Common myeloid progenitor, CD34-positive (primary cell): ENCODE measurements at regions not wholly inside any gene's neighbourhood (a gene's known extent, or its start where the extent isn't known, plus 50 kb on each side); places are given as distances from the start of the nearest gene placed in this dataset.
"Not testable (repeated sequence)": the region's sequence is repeated elsewhere in the genome, so short reads cannot be mapped to it uniquely, and the experiment has no call there.

Source experiments
- CTCF ChIA-PET: fragments of 350-600 bp; sonication (Branson Sonifier 250); formaldehyde crosslinking; loops from one replicate; lab custom pipeline; 2021; ENCODE audit warnings: antibody characterized with exemption; lab: Charles Lee
- POLR2A ChIA-PET: fragments of 350-600 bp; sonication (Branson Sonifier 250); formaldehyde crosslinking; loops from one replicate; lab custom pipeline; 2021; ENCODE audit warnings: antibody characterized with exemption; lab: Charles Lee
- DNase-seq, 3 donors: peaks; one replicate each; pipeline versions ENCODE4 v3.0.0 to v3.0.0-alpha.2; 2013
- H3K27ac ChIP-seq, 2 experiments: 1 replicate in 1 of 2; 2 replicates in 1 of 2; pipeline ENCODE4 v1.7.0; 2013; ENCODE audit warnings: inconsistent platforms in 2 of 2, low read length in 2 of 2, mild to moderate bottlenecking in 2 of 2, low read depth in 1 of 2, moderate library complexity in 1 of 2; ENCODE audit not compliant: severe bottlenecking in 2 of 2, insufficient read depth in 1 of 2, poor library complexity in 1 of 2
- H3K27me3 ChIP-seq, 5 experiments: replicated peaks in 2 of 5; 1 replicate in 3 of 5; 2 replicates in 2 of 5; pipeline versions ENCODE4 v1.6.1 to v1.7.0; 2013; ENCODE audit warnings: low read length in 4 of 5, mild to moderate bottlenecking in 2 of 5, moderate library complexity in 2 of 5, inconsistent platforms in 1 of 5; ENCODE audit not compliant: insufficient read depth in 5 of 5, control insufficient read depth in 4 of 5
- H3K36me3 ChIP-seq, 4 experiments: 1 replicate in 2 of 4; 2 replicates in 2 of 4; pipeline versions ENCODE4 v1.6.1 to v1.7.0; 2013; ENCODE audit warnings: low read length in 3 of 4, control low read depth in 1 of 4, mild to moderate bottlenecking in 1 of 4; ENCODE audit not compliant: control insufficient read depth in 4 of 4, insufficient read depth in 4 of 4
- H3K4me1 ChIP-seq, 4 experiments: 1 replicate in 3 of 4; 2 replicates in 1 of 4; pipeline versions ENCODE4 v1.6.1 to v1.7.1; 2013; ENCODE audit warnings: low read length in 3 of 4, mild to moderate bottlenecking in 3 of 4, control low read depth in 1 of 4, inconsistent platforms in 1 of 4, moderate library complexity in 1 of 4; ENCODE audit not compliant: control insufficient read depth in 4 of 4, insufficient read depth in 4 of 4; ENCODE audit errors: control extremely low read depth in 1 of 4
- H3K4me3 ChIP-seq, 7 experiments: 1 replicate in 4 of 7; 2 replicates in 3 of 7; pipeline versions ENCODE4 v1.5.1 to v1.7.0; 2013; ENCODE audit warnings: mild to moderate bottlenecking in 7 of 7, low read length in 6 of 7, moderate library complexity in 6 of 7, inconsistent platforms in 2 of 7, low read depth in 2 of 7, control low read depth in 1 of 7; ENCODE audit not compliant: insufficient read depth in 4 of 7, control insufficient read depth in 1 of 7; ENCODE audit errors: extremely low read depth in 1 of 7
- H3K9me3 ChIP-seq, 5 experiments: 1 replicate in 4 of 5; 2 replicates in 1 of 5; pipeline versions ENCODE4 v1.6.1 to v1.7.1; 2013; ENCODE audit warnings: low read length in 4 of 5, mild to moderate bottlenecking in 2 of 5, inconsistent platforms in 1 of 5, low read depth in 1 of 5, moderate library complexity in 1 of 5; ENCODE audit not compliant: control insufficient read depth in 4 of 5, insufficient read depth in 2 of 5; ENCODE audit errors: control extremely low read depth in 1 of 5
- WGBS: methylation state at CpG from one replicate; pipeline ENCODE4 v1.1.5; 2013; ENCODE audit not compliant: insufficient coverage; 5-methylcytosine and 5-hydroxymethylcytosine counted together

GRCh38 chr15:88965097-88965496 is 51.9 kb upstream of the MFGE8 start:
- H3K36me3 ChIP-seq, H3K27ac ChIP-seq, CTCF ChIA-PET, H3K4me3 ChIP-seq, POLR2A ChIA-PET, H3K27me3 ChIP-seq, H3K4me1 ChIP-seq: not testable (repeated sequence)
- peak in 1 of 3 donors; percentile 5 for DNase-seq
- H3K9me3 ChIP-seq, result peaks cover 0 to 20% (median 2%) of the 10 kb centered on the region in 5 experiments
- no CpG with 5 or more reads among the region's 1 CpG for WGBS

DNA sequence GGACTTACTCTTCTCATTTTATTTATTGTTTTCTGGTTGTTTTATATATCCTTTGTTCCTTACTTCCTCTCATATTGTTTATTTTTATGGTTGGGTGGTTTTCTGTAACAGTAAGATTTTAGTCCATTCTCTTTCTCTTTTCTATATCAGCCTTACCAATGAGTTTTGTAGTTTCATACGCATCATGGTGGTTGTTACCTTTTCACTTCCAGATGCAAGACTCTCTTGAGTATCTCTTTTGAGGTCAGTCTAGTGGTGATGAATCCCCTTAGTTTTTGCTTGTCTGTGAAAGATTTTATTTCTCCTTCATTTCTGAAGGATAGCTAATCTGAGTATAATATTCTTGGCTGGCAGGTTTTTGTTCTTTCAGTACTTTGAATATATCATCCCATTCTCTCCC is 57.1 kb upstream of the MFGE8 start:
- H3K27me3 ChIP-seq, result no peaks in the 10 kb centered on the region
- WGBS, result no CpG with 5 or more reads among the region's 1 CpG
- ChIA-PET POLR2A (no interaction called here), CTCF (no interaction called here)
- H3K4me1 ChIP-seq, result no peaks in the 10 kb centered on the region
- DNase-seq, result no peak
- H3K4me3 ChIP-seq, result no peak overlapping the region
- no peaks in the 10 kb centered on the region for H3K36me3 ChIP-seq
- H3K27ac ChIP-seq, result no peak overlapping the region
- H3K9me3 ChIP-seq, result peaks cover 0 to 17% (median 2%) of the 10 kb centered on the region in 5 experiments

DNA sequence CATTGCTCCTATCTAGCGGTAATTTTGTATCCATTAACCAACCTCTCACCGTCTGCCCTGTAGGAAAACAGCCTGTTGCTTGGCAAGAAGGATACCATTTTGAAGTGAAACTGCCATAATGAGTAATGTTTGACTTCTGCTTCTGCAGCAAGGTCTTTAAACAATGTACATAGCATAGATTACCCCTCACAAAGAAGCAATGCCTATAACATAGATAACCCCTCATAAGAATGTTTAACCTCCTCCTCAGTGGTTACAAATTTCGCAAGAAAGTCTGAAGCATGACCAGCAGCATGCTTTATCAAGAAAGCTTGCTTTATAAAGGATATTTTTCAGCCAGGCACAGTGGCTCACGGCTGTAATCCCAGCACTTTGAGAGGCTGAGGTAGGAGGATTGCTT is 61.2 kb upstream of the MFGE8 start:
- Histone ChIP-seq H3K4me1 (no peaks in the 10 kb centered on the region), H3K9me3 (peaks cover 0 to 14% (median 3%) of the 10 kb centered on the region in 5 experiments), H3K27me3 (peaks cover 0 to 3% (median 0%) of the 10 kb centered on the region in 5 experiments), H3K4me3 (no peak overlapping the region), H3K27ac (no peak overlapping the region), H3K36me3 (no peaks in the 10 kb centered on the region)
- WGBS, result 100% methylated on average over 2 of the region's 4 CpGs
- CTCF ChIA-PET, result interaction anchor here (1.4 kb wide), 1 partner anchor 202 kb away, joined by 3 read pairs; no protein-coding TSS in a partner anchor
- POLR2A ChIA-PET, result no interaction called here
- DNase-seq, result peak in 1 of 3 donors; percentile 3

- Histone ChIP-seq H3K36me3 (no peaks in the 10 kb centered on the region), H3K27ac (no peak overlapping the region), H3K4me1 (no peaks in the 10 kb centered on the region), H3K27me3 (peaks cover 0 to 3% (median 0%) of the 10 kb centered on the region in 5 experiments), H3K4me3 (no peak overlapping the region), H3K9me3 (peaks cover 0 to 6% (median 3%) of the 10 kb centered on the region in 5 experiments)
- CTCF ChIA-PET, result no interaction called here
- DNase-seq, result no peak
- POLR2A ChIA-PET, result no interaction called here
Measured at GRCh38 chr15:88975891-88976290, 62.7 kb upstream of the MFGE8 start.

- no peak overlapping the region for H3K27ac ChIP-seq
- 96% methylated on average over 2 of the region's 2 CpGs for WGBS
- peaks cover 0 to 3% (median 0%) of the 10 kb centered on the region in 5 experiments for H3K27me3 ChIP-seq
Measured at GRCh38 chr15:88976656-88977055, 63.5 kb upstream of the MFGE8 start.

DNA sequence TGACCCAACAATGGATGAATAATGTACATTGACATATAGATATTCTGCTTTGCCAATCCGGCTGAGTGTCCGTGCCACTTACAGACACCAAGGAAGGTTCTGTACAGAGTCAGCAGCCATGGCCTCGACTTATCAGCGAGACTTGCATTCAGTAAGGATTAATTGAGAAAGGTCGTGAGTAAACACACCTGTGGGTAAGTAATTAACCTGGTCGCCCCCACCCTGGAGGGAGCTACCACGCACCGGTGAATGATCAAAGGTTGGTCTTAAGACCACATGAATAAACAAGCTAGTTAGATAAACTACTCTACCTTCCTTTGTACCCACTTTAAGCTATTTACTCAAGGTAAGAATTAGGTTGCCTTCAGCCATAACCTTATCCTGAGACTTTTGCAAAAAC is 66.5 kb upstream of the MFGE8 start:
- Histone ChIP-seq H3K4me1 (no peaks in the 10 kb centered on the region), H3K9me3 (peaks cover 0 to 3% (median 0%) of the 10 kb centered on the region in 5 experiments), H3K27me3 (peaks cover 0 to 3% (median 0%) of the 10 kb centered on the region in 5 experiments), H3K4me3 (no peak overlapping the region), H3K27ac (no peak overlapping the region), H3K36me3 (no peaks in the 10 kb centered on the region)
- POLR2A ChIA-PET, result no interaction called here
- no peak for DNase-seq
- WGBS, result 99% methylated on average over 7 of the region's 8 CpGs
- CTCF ChIA-PET, result no interaction called here

More at GRCh38 chr15:88976656-88977055, 63.5 kb upstream of the MFGE8 start:
- no peak for DNase-seq
- POLR2A ChIA-PET, result no interaction called here
- H3K36me3 ChIP-seq, result no peaks in the 10 kb centered on the region
- H3K4me1 ChIP-seq, result no peaks in the 10 kb centered on the region
- CTCF ChIA-PET, result no interaction called here
- peaks cover 0 to 3% (median 2%) of the 10 kb centered on the region in 5 experiments for H3K9me3 ChIP-seq
- no peak overlapping the region for H3K4me3 ChIP-seq

DNA sequence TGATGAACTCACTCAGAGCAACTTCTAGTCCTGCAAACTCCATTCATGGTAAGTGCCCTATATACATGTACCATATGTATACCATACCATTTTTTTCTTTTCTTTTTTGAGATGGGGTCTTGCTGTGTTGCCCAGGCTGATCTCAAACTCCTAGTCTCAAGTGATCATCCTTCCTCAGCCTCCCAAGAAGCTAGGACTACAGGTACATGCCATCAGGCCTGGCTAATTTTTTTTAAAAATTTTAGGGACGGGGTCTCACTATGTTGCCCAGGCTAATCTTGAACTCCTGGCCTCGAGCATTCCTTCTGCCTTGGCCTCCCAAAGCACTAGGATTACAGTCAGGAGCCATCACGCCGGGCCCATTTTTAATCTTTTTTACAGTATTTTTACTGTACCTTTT is 67.3 kb upstream of the MFGE8 start:
- no peak overlapping the region for H3K27ac ChIP-seq
- peaks cover 0 to 3% (median 0%) of the 10 kb centered on the region in 5 experiments for H3K9me3 ChIP-seq
- no peaks in the 10 kb centered on the region for H3K36me3 ChIP-seq
- H3K4me3 ChIP-seq, result no peak overlapping the region
- ChIA-PET POLR2A (no interaction called here), CTCF (no interaction called here)
- WGBS, result 100% methylated on average over 2 of the region's 4 CpGs
- no peak for DNase-seq
- H3K4me1 ChIP-seq, result no peaks in the 10 kb centered on the region
- peaks cover 0 to 3% (median 0%) of the 10 kb centered on the region in 5 experiments for H3K27me3 ChIP-seq
